Right lobe of liver (tissue), 4 donors: ENCODE measurements at regions not wholly inside any gene's neighbourhood (a gene's known extent, or its start where the extent isn't known, plus 50 kb on each side); places are given as distances from the start of the nearest gene placed in this dataset.

ENCODE experiments used
- POLR2A ChIP-seq: fragments of 450-650 bp; IDR thresholded peaks from one replicate; pipeline ENCODE4 v1.6.1; 2017; ENCODE audit warnings: antibody characterized with exemption, mild to moderate bottlenecking
- TF ChIP-seq, protein P1 (sequence below), 4 donors: fragments of 200-600 bp in 3 of 4; fragments of 450-650 bp in 1 of 4; IDR thresholded peaks; one replicate each; pipeline versions ENCODE4 v1.5.1 to v1.8.0; 2016 to 2022; ENCODE audit warnings: antibody characterized with exemption in 4 of 4, mild to moderate bottlenecking in 2 of 4
- donor health status: DM: no; HTN: no; CAD: no.
- donor health status: DM: no; HTN: no; CAD: no.
- donor health status: DM: no; HTN: yes; CAD: no.

DNA sequence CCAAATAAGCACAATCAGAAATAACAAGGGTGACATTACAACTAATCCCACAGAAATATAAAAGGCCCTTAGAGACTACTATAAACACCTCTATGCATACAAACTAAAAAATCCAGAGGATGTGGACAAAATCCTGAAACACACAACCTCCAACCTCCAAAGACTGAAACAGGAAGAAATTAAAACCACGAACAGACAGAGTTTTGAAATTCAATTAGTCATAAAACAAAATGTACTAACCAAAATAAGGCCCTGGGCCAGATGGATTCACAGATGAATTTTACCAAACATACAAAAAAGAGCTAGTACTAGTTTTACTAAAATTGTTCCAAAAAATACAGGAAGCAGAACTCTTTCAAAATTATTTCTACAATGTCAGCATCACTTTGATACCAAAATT lies 1043.6 kb downstream of the DIPK2A start:
- TF ChIP-seq, protein P1, sequence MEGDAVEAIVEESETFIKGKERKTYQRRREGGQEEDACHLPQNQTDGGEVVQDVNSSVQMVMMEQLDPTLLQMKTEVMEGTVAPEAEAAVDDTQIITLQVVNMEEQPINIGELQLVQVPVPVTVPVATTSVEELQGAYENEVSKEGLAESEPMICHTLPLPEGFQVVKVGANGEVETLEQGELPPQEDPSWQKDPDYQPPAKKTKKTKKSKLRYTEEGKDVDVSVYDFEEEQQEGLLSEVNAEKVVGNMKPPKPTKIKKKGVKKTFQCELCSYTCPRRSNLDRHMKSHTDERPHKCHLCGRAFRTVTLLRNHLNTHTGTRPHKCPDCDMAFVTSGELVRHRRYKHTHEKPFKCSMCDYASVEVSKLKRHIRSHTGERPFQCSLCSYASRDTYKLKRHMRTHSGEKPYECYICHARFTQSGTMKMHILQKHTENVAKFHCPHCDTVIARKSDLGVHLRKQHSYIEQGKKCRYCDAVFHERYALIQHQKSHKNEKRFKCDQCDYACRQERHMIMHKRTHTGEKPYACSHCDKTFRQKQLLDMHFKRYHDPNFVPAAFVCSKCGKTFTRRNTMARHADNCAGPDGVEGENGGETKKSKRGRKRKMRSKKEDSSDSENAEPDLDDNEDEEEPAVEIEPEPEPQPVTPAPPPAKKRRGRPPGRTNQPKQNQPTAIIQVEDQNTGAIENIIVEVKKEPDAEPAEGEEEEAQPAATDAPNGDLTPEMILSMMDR (IDR thresholded peaks at IDR 0.05): no peak
- TF ChIP-seq POLR2A: no peak
